ENCODE measurements at regions not wholly inside any gene's neighbourhood (a gene's known extent, or its start where the extent isn't known, plus 50 kb on each side); places are given as distances from the start of the nearest gene placed in this dataset.

- no peaks in the 10 kb centered on the region for H3K79me2 ChIP-seq
- H3K9me3 ChIP-seq (ENCODE audit: low read depth) = no peaks in the 10 kb centered on the region
- DNase-seq (ENCODE audit: low spot score) = no peak
- H3K4me2 ChIP-seq = no peak overlapping the region
- H3K27me3 ChIP-seq = no peaks in the 10 kb centered on the region
- H3K4me3 ChIP-seq = no peak overlapping the region
- H3K27ac ChIP-seq = no peak overlapping the region
- no peaks in the 10 kb centered on the region for H3K4me1 ChIP-seq (ENCODE audit: insufficient read depth)
- H4K20me1 ChIP-seq (ENCODE audit: insufficient read depth, poor library complexity, severe bottlenecking) = no peaks in the 10 kb centered on the region
- WGBS (ENCODE audit: low lambda C conversion rate, missing lambda C conversion rate) = 90% methylated on average over 2 of the region's 2 CpGs
- no peak for TF ChIP-seq CTCF (IDR thresholded peaks at IDR 0.05; ENCODE audit: poor library complexity)
- no peak for TF ChIP-seq EZH2phosphoT487 (IDR thresholded peaks at IDR 0.05; ENCODE audit: low read depth, severe bottlenecking, unreplicated experiment)
- no peak for TF ChIP-seq EZH2 (IDR thresholded peaks at IDR 0.05; ENCODE audit: borderline replicate concordance)
- no peaks in the 10 kb centered on the region for H3K9me2 ChIP-seq (replicated peaks; ENCODE audit: insufficient read depth)
- no peaks in the 10 kb centered on the region for H3K36me3 ChIP-seq (replicated peaks; ENCODE audit: insufficient read depth, low read depth)
- no peak overlapping the region for H2AFZ ChIP-seq
Measured at GRCh38 chr17:71217769-71218168, 903.1 kb upstream of the SOX9 start.

GRCh38 chr17:71224824-71225575, 895.8 kb upstream of the SOX9 start:
- H3K27me3 ChIP-seq = no peaks in the 10 kb centered on the region
- H3K9me3 ChIP-seq (ENCODE audit: low read depth) = no peaks in the 10 kb centered on the region
- DNase-seq (ENCODE audit: low spot score) = peak; percentile 30
- no peak overlapping the region for H2AFZ ChIP-seq
- H3K4me2 ChIP-seq = no peak overlapping the region
- no peaks in the 10 kb centered on the region for H3K79me2 ChIP-seq
- TF ChIP-seq EZH2 (IDR thresholded peaks at IDR 0.05; ENCODE audit: borderline replicate concordance) (no peak), CTCF (IDR thresholded peaks at IDR 0.05; ENCODE audit: poor library complexity) (no peak), EZH2phosphoT487 (IDR thresholded peaks at IDR 0.05; ENCODE audit: low read depth, severe bottlenecking, unreplicated experiment) (no peak)
- no peaks in the 10 kb centered on the region for H3K36me3 ChIP-seq (replicated peaks; ENCODE audit: insufficient read depth, low read depth)
- no peaks in the 10 kb centered on the region for H4K20me1 ChIP-seq (ENCODE audit: insufficient read depth, poor library complexity, severe bottlenecking)
- no peak overlapping the region for H3K27ac ChIP-seq
- no peak overlapping the region for H3K4me3 ChIP-seq
- H3K4me1 ChIP-seq (ENCODE audit: insufficient read depth) = peaks cover 2% of the 10 kb centered on the region
- H3K9me2 ChIP-seq (replicated peaks; ENCODE audit: insufficient read depth) = no peaks in the 10 kb centered on the region
- 57% methylated on average over 3 of the region's 3 CpGs for WGBS (ENCODE audit: low lambda C conversion rate, missing lambda C conversion rate)

- no peaks in the 10 kb centered on the region for H3K9me2 ChIP-seq (replicated peaks; ENCODE audit: insufficient read depth)
- H3K4me1 ChIP-seq (ENCODE audit: insufficient read depth) = peaks cover 2% of the 10 kb centered on the region
- DNase-seq (ENCODE audit: low spot score) = no peak
- H2AFZ ChIP-seq = no peak overlapping the region
- H3K9me3 ChIP-seq (ENCODE audit: low read depth) = no peaks in the 10 kb centered on the region
- H3K79me2 ChIP-seq = no peaks in the 10 kb centered on the region
- no peak overlapping the region for H3K27ac ChIP-seq
- H3K27me3 ChIP-seq = no peaks in the 10 kb centered on the region
- H3K4me3 ChIP-seq = no peak overlapping the region
- H3K36me3 ChIP-seq (replicated peaks; ENCODE audit: insufficient read depth, low read depth) = no peaks in the 10 kb centered on the region
- H4K20me1 ChIP-seq (ENCODE audit: insufficient read depth, poor library complexity, severe bottlenecking) = no peaks in the 10 kb centered on the region
- H3K4me2 ChIP-seq = no peak overlapping the region
- TF ChIP-seq EZH2 (IDR thresholded peaks at IDR 0.05; ENCODE audit: borderline replicate concordance) (no peak), CTCF (IDR thresholded peaks at IDR 0.05; ENCODE audit: poor library complexity) (no peak), EZH2phosphoT487 (IDR thresholded peaks at IDR 0.05; ENCODE audit: low read depth, severe bottlenecking, unreplicated experiment) (no peak)
- 78% methylated on average over 2 of the region's 2 CpGs for WGBS (ENCODE audit: low lambda C conversion rate, missing lambda C conversion rate)
Measured at GRCh38 chr17:71227841-71228240, 893.0 kb upstream of the SOX9 start.

All from hepatocyte (in vitro differentiated cells).